ENCODE measurements at regions not wholly inside any gene's neighbourhood (a gene's known extent, or its start where the extent isn't known, plus 50 kb on each side); places are given as distances from the start of the nearest gene placed in this dataset.
"Not testable (repeated sequence)": the region's sequence is repeated elsewhere in the genome, so short reads cannot be mapped to it uniquely, and the experiment has no call there.

GRCh38 chr14:47929334-47929733, 253.9 kb upstream of the MDGA2 start:
- no peak overlapping the region for H3K27ac ChIP-seq (ENCODE audit: low read depth, low read length)
- H3K4me3 ChIP-seq (ENCODE audit: low read depth, low read length) = no peak overlapping the region
- H3K27me3 ChIP-seq (ENCODE audit: insufficient read depth, low read length) = no peaks in the 10 kb centered on the region
- no peak overlapping the region for H2AFZ ChIP-seq (ENCODE audit: low read length, unreplicated experiment)
- no peaks in the 10 kb centered on the region for H3K79me2 ChIP-seq (ENCODE audit: control insufficient read depth, insufficient read depth, low read length, unreplicated experiment)
- no peaks in the 10 kb centered on the region for H3K36me3 ChIP-seq (ENCODE audit: insufficient read depth, low read length)
- no peaks in the 10 kb centered on the region for H3K4me1 ChIP-seq (ENCODE audit: control insufficient read depth, insufficient read depth, low read length, unreplicated experiment)

- H3K36me3 ChIP-seq (ENCODE audit: insufficient read depth, low read length) = no peaks in the 10 kb centered on the region
- H3K4me3 ChIP-seq (ENCODE audit: low read depth, low read length) = no peak overlapping the region
- no peak overlapping the region for H3K27ac ChIP-seq (ENCODE audit: low read depth, low read length)
- no peak overlapping the region for H2AFZ ChIP-seq (ENCODE audit: low read length, unreplicated experiment)
- H3K79me2 ChIP-seq (ENCODE audit: control insufficient read depth, insufficient read depth, low read length, unreplicated experiment) = no peaks in the 10 kb centered on the region
- H3K27me3 ChIP-seq (ENCODE audit: insufficient read depth, low read length) = no peaks in the 10 kb centered on the region
- no peaks in the 10 kb centered on the region for H3K4me1 ChIP-seq (ENCODE audit: control insufficient read depth, insufficient read depth, low read length, unreplicated experiment)
These were observed 245.7 kb upstream of the MDGA2 start for GRCh38 chr14:47921133-47921532.

GRCh38 chr14:47919997-47920396, 244.6 kb upstream of the MDGA2 start:
- Histone ChIP-seq H3K36me3 (ENCODE audit: insufficient read depth, low read length) (no peaks in the 10 kb centered on the region), H2AFZ (ENCODE audit: low read length, unreplicated experiment) (no peak overlapping the region), H3K4me1 (ENCODE audit: control insufficient read depth, insufficient read depth, low read length, unreplicated experiment) (no peaks in the 10 kb centered on the region), H3K79me2 (ENCODE audit: control insufficient read depth, insufficient read depth, low read length, unreplicated experiment) (no peaks in the 10 kb centered on the region), H3K27me3 (ENCODE audit: insufficient read depth, low read length) (no peaks in the 10 kb centered on the region), H3K4me3 (ENCODE audit: low read depth, low read length) (no peak overlapping the region), H3K27ac (ENCODE audit: low read depth, low read length) (no peak overlapping the region)

- Histone ChIP-seq H3K27me3 (ENCODE audit: insufficient read depth, low read length) (no peaks in the 10 kb centered on the region), H2AFZ (ENCODE audit: low read length, unreplicated experiment) (no peak overlapping the region), H3K4me3 (ENCODE audit: low read depth, low read length) (no peak overlapping the region), H3K4me1 (ENCODE audit: control insufficient read depth, insufficient read depth, low read length, unreplicated experiment) (no peaks in the 10 kb centered on the region), H3K27ac (ENCODE audit: low read depth, low read length) (no peak overlapping the region), H3K36me3 (ENCODE audit: insufficient read depth, low read length) (no peaks in the 10 kb centered on the region), H3K79me2 (ENCODE audit: control insufficient read depth, insufficient read depth, low read length, unreplicated experiment) (no peaks in the 10 kb centered on the region)
These were observed 244.0 kb upstream of the MDGA2 start for GRCh38 chr14:47919334-47919846.

- Histone ChIP-seq H2AFZ (ENCODE audit: low read length, unreplicated experiment) (no peak overlapping the region), H3K79me2 (ENCODE audit: control insufficient read depth, insufficient read depth, low read length, unreplicated experiment) (no peaks in the 10 kb centered on the region), H3K36me3 (ENCODE audit: insufficient read depth, low read length) (no peaks in the 10 kb centered on the region), H3K4me3 (ENCODE audit: low read depth, low read length) (no peak overlapping the region), H3K27me3 (ENCODE audit: insufficient read depth, low read length) (no peaks in the 10 kb centered on the region), H3K27ac (ENCODE audit: low read depth, low read length) (no peak overlapping the region), H3K4me1 (ENCODE audit: control insufficient read depth, insufficient read depth, low read length, unreplicated experiment) (no peaks in the 10 kb centered on the region)
These were observed 242.0 kb upstream of the MDGA2 start for GRCh38 chr14:47917344-47917954.

GRCh38 chr14:47901141-47901540, 225.7 kb upstream of the MDGA2 start:
- not testable (repeated sequence) for H3K79me2 ChIP-seq (ENCODE audit: control insufficient read depth, insufficient read depth, low read length, unreplicated experiment); H3K27me3 ChIP-seq (ENCODE audit: insufficient read depth, low read length); H3K27ac ChIP-seq (ENCODE audit: low read depth, low read length); H3K4me1 ChIP-seq (ENCODE audit: control insufficient read depth, insufficient read depth, low read length, unreplicated experiment); H3K4me3 ChIP-seq (ENCODE audit: low read depth, low read length); H3K36me3 ChIP-seq (ENCODE audit: insufficient read depth, low read length); H2AFZ ChIP-seq (ENCODE audit: low read length, unreplicated experiment)

GRCh38 chr14:47899685-47900084, 224.3 kb upstream of the MDGA2 start:
- H3K4me3 ChIP-seq (ENCODE audit: low read depth, low read length) = no peak overlapping the region
- no peaks in the 10 kb centered on the region for H3K27me3 ChIP-seq (ENCODE audit: insufficient read depth, low read length)
- no peaks in the 10 kb centered on the region for H3K36me3 ChIP-seq (ENCODE audit: insufficient read depth, low read length)
- no peak overlapping the region for H3K27ac ChIP-seq (ENCODE audit: low read depth, low read length)
- no peak overlapping the region for H2AFZ ChIP-seq (ENCODE audit: low read length, unreplicated experiment)
- H3K4me1 ChIP-seq (ENCODE audit: control insufficient read depth, insufficient read depth, low read length, unreplicated experiment) = no peaks in the 10 kb centered on the region
- H3K79me2 ChIP-seq (ENCODE audit: control insufficient read depth, insufficient read depth, low read length, unreplicated experiment) = no peaks in the 10 kb centered on the region

- no peaks in the 10 kb centered on the region for H3K36me3 ChIP-seq (ENCODE audit: insufficient read depth, low read length)
- H3K27ac ChIP-seq (ENCODE audit: low read depth, low read length) = no peak overlapping the region
- no peaks in the 10 kb centered on the region for H3K79me2 ChIP-seq (ENCODE audit: control insufficient read depth, insufficient read depth, low read length, unreplicated experiment)
- no peaks in the 10 kb centered on the region for H3K4me1 ChIP-seq (ENCODE audit: control insufficient read depth, insufficient read depth, low read length, unreplicated experiment)
- no peak overlapping the region for H3K4me3 ChIP-seq (ENCODE audit: low read depth, low read length)
- no peak overlapping the region for H2AFZ ChIP-seq (ENCODE audit: low read length, unreplicated experiment)
- no peaks in the 10 kb centered on the region for H3K27me3 ChIP-seq (ENCODE audit: insufficient read depth, low read length)
These were observed 198.9 kb upstream of the MDGA2 start for GRCh38 chr14:47874350-47874749.

GRCh38 chr14:47872588-47872987, 197.2 kb upstream of the MDGA2 start:
- Histone ChIP-seq H2AFZ (ENCODE audit: low read length, unreplicated experiment) (no peak overlapping the region), H3K27ac (ENCODE audit: low read depth, low read length) (no peak overlapping the region), H3K36me3 (ENCODE audit: insufficient read depth, low read length) (no peaks in the 10 kb centered on the region), H3K4me3 (ENCODE audit: low read depth, low read length) (no peak overlapping the region), H3K27me3 (ENCODE audit: insufficient read depth, low read length) (no peaks in the 10 kb centered on the region), H3K79me2 (ENCODE audit: control insufficient read depth, insufficient read depth, low read length, unreplicated experiment) (no peaks in the 10 kb centered on the region), H3K4me1 (ENCODE audit: control insufficient read depth, insufficient read depth, low read length, unreplicated experiment) (no peaks in the 10 kb centered on the region)

- no peak overlapping the region for H3K4me3 ChIP-seq (ENCODE audit: low read depth, low read length)
- H3K4me1 ChIP-seq (ENCODE audit: control insufficient read depth, insufficient read depth, low read length, unreplicated experiment) = no peaks in the 10 kb centered on the region
- H3K36me3 ChIP-seq (ENCODE audit: insufficient read depth, low read length) = no peaks in the 10 kb centered on the region
- H2AFZ ChIP-seq (ENCODE audit: low read length, unreplicated experiment) = no peak overlapping the region
- no peaks in the 10 kb centered on the region for H3K27me3 ChIP-seq (ENCODE audit: insufficient read depth, low read length)
- no peaks in the 10 kb centered on the region for H3K79me2 ChIP-seq (ENCODE audit: control insufficient read depth, insufficient read depth, low read length, unreplicated experiment)
- H3K27ac ChIP-seq (ENCODE audit: low read depth, low read length) = no peak overlapping the region
These were observed 188.0 kb upstream of the MDGA2 start for GRCh38 chr14:47863441-47863840.

- H3K27me3 ChIP-seq (ENCODE audit: insufficient read depth, low read length) = no peaks in the 10 kb centered on the region
- no peaks in the 10 kb centered on the region for H3K79me2 ChIP-seq (ENCODE audit: control insufficient read depth, insufficient read depth, low read length, unreplicated experiment)
- no peak overlapping the region for H3K27ac ChIP-seq (ENCODE audit: low read depth, low read length)
- no peaks in the 10 kb centered on the region for H3K36me3 ChIP-seq (ENCODE audit: insufficient read depth, low read length)
- H3K4me3 ChIP-seq (ENCODE audit: low read depth, low read length) = no peak overlapping the region
- H2AFZ ChIP-seq (ENCODE audit: low read length, unreplicated experiment) = no peak overlapping the region
- no peaks in the 10 kb centered on the region for H3K4me1 ChIP-seq (ENCODE audit: control insufficient read depth, insufficient read depth, low read length, unreplicated experiment)
These were observed 182.2 kb upstream of the MDGA2 start for GRCh38 chr14:47857646-47858045.

Data from ACC112 (cell line).